GM23338 (cell line): ENCODE measurements at regions not wholly inside any gene's neighbourhood (a gene's known extent, or its start where the extent isn't known, plus 50 kb on each side); places are given as distances from the start of the nearest gene placed in this dataset.

Experiments used
- ATAC-seq: fragments of 200-7000 bp; cut with Tn5 transposase; 3 replicates; pipeline ENCODE4 v1.9.1; 2020
- DNase-seq: peaks from one replicate; pipeline ENCODE4 v3.0.0-alpha.2; 2015; ENCODE audit warnings: low spot score
- H2AFZ ChIP-seq: fragments of 200-600 bp; sonication (generic); 2 replicates; pipeline ENCODE4 v1.8.0; 2016; ENCODE audit warnings: antibody characterized with exemption, mild to moderate bottlenecking, moderate library complexity
- H3F3A ChIP-seq: fragments of 200-600 bp; sonication (generic); replicated peaks from 2 replicates; pipeline ENCODE4 v1.8.0; 2017; ENCODE audit warnings: antibody characterized with exemption, mixed run types, low read depth
- H3K27ac ChIP-seq: fragments of 200-600 bp; sonication (generic); 2 replicates; pipeline ENCODE4 v1.6.1; 2016; ENCODE audit warnings: low read depth
- H3K27me3 ChIP-seq: fragments of 200-600 bp; sonication (generic); 2 replicates; pipeline ENCODE4 v1.8.0; 2016; ENCODE audit warnings: mild to moderate bottlenecking, mixed run types, moderate library complexity; ENCODE audit not compliant: insufficient read depth
- H3K36me3 ChIP-seq: fragments of 200-600 bp; sonication (generic); 2 replicates; pipeline ENCODE4 v1.8.0; 2016; ENCODE audit warnings: mild to moderate bottlenecking; ENCODE audit not compliant: insufficient read depth
- H3K4me1 ChIP-seq: fragments of 200-600 bp; sonication (generic); 2 replicates; pipeline ENCODE4 v1.8.0; 2016; ENCODE audit warnings: mild to moderate bottlenecking, moderate library complexity; ENCODE audit not compliant: insufficient read depth
- H3K4me2 ChIP-seq: fragments of 200-600 bp; sonication (generic); 2 replicates; pipeline ENCODE4 v1.7.1; 2017; ENCODE audit warnings: mixed run types
- H3K4me3 ChIP-seq: fragments of 200-600 bp; sonication (generic); 2 replicates; pipeline ENCODE4 v1.6.1; 2016; ENCODE audit warnings: mixed run types
- H3K79me2 ChIP-seq: fragments of 200-600 bp; sonication (generic); replicated peaks from 2 replicates; pipeline ENCODE4 v1.8.0; 2017; ENCODE audit warnings: mild to moderate bottlenecking; ENCODE audit not compliant: insufficient read depth
- H3K9me2 ChIP-seq: fragments of 200-600 bp; sonication (generic); 2 replicates; pipeline ENCODE4 v1.8.0; 2017; ENCODE audit not compliant: insufficient read depth
- H4K20me1 ChIP-seq: fragments of 200-600 bp; sonication (generic); replicated peaks from 2 replicates; pipeline ENCODE4 v1.8.0; 2017; ENCODE audit warnings: mild to moderate bottlenecking; ENCODE audit not compliant: insufficient read depth
- H3K27ac Mint-ChIP-seq: 2 replicates; pipeline ENCODE4 v1.8.0; 2020; ENCODE audit warnings: inconsistent platforms, mild to moderate bottlenecking, moderate library complexity, mixed read lengths
- H3K27me3 Mint-ChIP-seq: 3 replicates; pipeline ENCODE4 v1.8.0; 2022; ENCODE audit warnings: low read depth, mild to moderate bottlenecking, moderate library complexity, mixed read lengths, inconsistent platforms; ENCODE audit not compliant: insufficient read depth, poor library complexity
- H3K36me3 Mint-ChIP-seq: 3 replicates; pipeline ENCODE4 v1.8.0; 2021; ENCODE audit warnings: low read depth, mild to moderate bottlenecking, inconsistent platforms, moderate library complexity, mixed read lengths
- H3K4me1 Mint-ChIP-seq: 3 replicates; pipeline ENCODE4 v1.8.0; 2020; ENCODE audit warnings: mild to moderate bottlenecking, inconsistent platforms, mixed read lengths
- H3K4me3 Mint-ChIP-seq: 3 replicates; pipeline ENCODE4 v1.8.0; 2021; ENCODE audit warnings: moderate library complexity, mild to moderate bottlenecking, inconsistent platforms, mixed read lengths
- H3K9me3 Mint-ChIP-seq: 3 replicates; pipeline ENCODE4 v1.8.0; 2020; ENCODE audit warnings: moderate library complexity, mild to moderate bottlenecking, inconsistent platforms, mixed read lengths
- CREB1 ChIP-seq: fragments of 250-450 bp; sonication (Bioruptor Pico); IDR thresholded peaks from 2 replicates; pipeline ENCODE4 v1.5.0; 2020; ENCODE audit warnings: low read depth, mild to moderate bottlenecking, moderate library complexity
- CTCF ChIP-seq, 2 experiments: fragments of 200-600 bp in 1 of 2; sonication (generic) in 1 of 2; conservative IDR thresholded peaks; 2 replicates each; pipeline versions ENCODE4 v1.5.1 to v1.6.1; 2016 to 2017; ENCODE audit warnings: antibody characterized with exemption in 2 of 2, low read depth in 2 of 2, mild to moderate bottlenecking in 2 of 2, moderate library complexity in 1 of 2
- ETS1 ChIP-seq: IDR thresholded peaks from 2 replicates; pipeline ENCODE4 v1.6.1; 2016; ENCODE audit warnings: antibody characterized with exemption
- EZH2 ChIP-seq: fragments of 200-600 bp; sonication (generic); IDR thresholded peaks from one replicate; pipeline ENCODE4 v1.8.0; 2017; ENCODE audit warnings: antibody characterized with exemption, mild to moderate bottlenecking, low read depth; ENCODE audit not compliant: unreplicated experiment
- EZH2phosphoT487 ChIP-seq: fragments of 200-600 bp; sonication (generic); IDR thresholded peaks from one replicate; pipeline ENCODE4 v1.8.1; 2018; ENCODE audit warnings: antibody characterized with exemption; ENCODE audit not compliant: unreplicated experiment
- NANOG ChIP-seq: IDR thresholded peaks from 2 replicates; pipeline ENCODE4 v1.6.1; 2016; ENCODE audit warnings: antibody characterized with exemption, borderline replicate concordance
- POLR2AphosphoS5 ChIP-seq: IDR thresholded peaks from 2 replicates; pipeline ENCODE4 v1.6.1; 2016; ENCODE audit warnings: antibody characterized with exemption, low read depth
- REST ChIP-seq: IDR thresholded peaks from one replicate; pipeline ENCODE4 v1.6.1; 2018; ENCODE audit warnings: antibody characterized with exemption; ENCODE audit not compliant: unreplicated experiment
- STAT1 ChIP-seq: IDR thresholded peaks from one replicate; pipeline ENCODE4 v1.6.1; 2016; ENCODE audit warnings: antibody characterized with exemption; ENCODE audit not compliant: unreplicated experiment
- ZNF114 ChIP-seq: fragments of 250-450 bp; sonication (Bioruptor Pico); IDR thresholded peaks from 2 replicates; pipeline ENCODE4 v1.5.0; 2020; ENCODE audit warnings: mild to moderate bottlenecking, moderate library complexity
- ZNF331 ChIP-seq: fragments of 250-450 bp; sonication (Bioruptor Pico); IDR thresholded peaks from 2 replicates; pipeline ENCODE4 v1.5.0; 2020; ENCODE audit warnings: low read depth, mild to moderate bottlenecking, moderate library complexity

GRCh38 chr18:44134447-44134846 lies 546.2 kb upstream of the SETBP1 start (continued):
- TF ChIP-seq CTCF (conservative IDR thresholded peaks at IDR 0.05; ENCODE audit: low read depth in 2 of 2) (no peak), ZNF331 (CRISPR knock-in tag) (no peak), REST (no peak), POLR2AphosphoS5 (no peak), EZH2phosphoT487 (no peak), NANOG (no peak), ETS1 (no peak), EZH2 (no peak), CREB1 (CRISPR knock-in tag) (no peak)

- Mint-ChIP-seq H3K36me3 (no peaks in the 10 kb centered on the region; the same call in 2 of the 3 replicates), H3K4me1 (0 out of 3 replicates have a peak, but pooled peaks cover 4% of the 10 kb centered on the region), H3K9me3 (peaks cover 3% of the 10 kb centered on the region; the same call in 2 of the 3 replicates), H3K27ac (no peak overlapping the region), H3K4me3 (no peak overlapping the region), H3K27me3 (no peaks in the 10 kb centered on the region)
- Histone ChIP-seq H3K4me3 (no peak overlapping the region), H3K36me3 (no peaks in the 10 kb centered on the region), H3K4me1 (no peaks in the 10 kb centered on the region), H4K20me1 (no peaks in the 10 kb centered on the region), H3K4me2 (no peak overlapping the region), H2AFZ (no peak overlapping the region), H3K79me2 (no peaks in the 10 kb centered on the region), H3K27me3 (no peaks in the 10 kb centered on the region), H3K27ac (no peak overlapping the region), H3F3A (no peaks in the 10 kb centered on the region), H3K9me2 (0 out of 2 replicates have a peak, but pooled peaks cover 3% of the 10 kb centered on the region)
- no peak for DNase-seq
- no peak for ATAC-seq
- no peak for TF ChIP-seq POLR2AphosphoS5
- TF ChIP-seq STAT1 = no peak
- no peak for TF ChIP-seq REST
- no peak for TF ChIP-seq CTCF (conservative IDR thresholded peaks at IDR 0.05; ENCODE audit: low read depth in 2 of 2)
- no peak for TF ChIP-seq ETS1
- no peak for TF ChIP-seq ZNF331 (CRISPR knock-in tag)
- no peak for TF ChIP-seq NANOG
- TF ChIP-seq EZH2phosphoT487 = no peak
- TF ChIP-seq ZNF114 (CRISPR knock-in tag) = no peak
These were observed 544.9 kb upstream of the SETBP1 start for GRCh38 chr18:44135741-44136140.
